Trophoblast cell (in vitro differentiated cells and primary cell): ENCODE measurements at regions not wholly inside any gene's neighbourhood (a gene's known extent, or its start where the extent isn't known, plus 50 kb on each side); places are given as distances from the start of the nearest gene placed in this dataset.

ENCODE experiments used
- DNase-seq, 2 donors: peaks; one replicate each; pipeline ENCODE4 v3.0.0-alpha.2; 2016
- H2AFZ ChIP-seq: 2 replicates; pipeline ENCODE4 v1.6.1; 2013; ENCODE audit warnings: low read length, moderate library complexity, mild to moderate bottlenecking; ENCODE audit not compliant: insufficient read depth, poor library complexity
- H2AK5ac ChIP-seq: 2 replicates; pipeline ENCODE4 v1.6.1; 2013; ENCODE audit warnings: mild to moderate bottlenecking, low read length
- H2BK120ac ChIP-seq: 2 replicates; pipeline ENCODE4 v1.6.1; 2013; ENCODE audit warnings: low read length, mild to moderate bottlenecking, moderate library complexity; ENCODE audit not compliant: insufficient read depth, poor library complexity
- H2BK12ac ChIP-seq: 2 replicates; pipeline ENCODE4 v1.6.1; 2013; ENCODE audit warnings: mild to moderate bottlenecking, low read length, moderate library complexity
- H2BK5ac ChIP-seq: 2 replicates; pipeline ENCODE4 v1.6.1; 2013; ENCODE audit warnings: low read length, low read depth, moderate library complexity, mild to moderate bottlenecking; ENCODE audit not compliant: poor library complexity
- H3K14ac ChIP-seq: 2 replicates; pipeline ENCODE4 v1.6.1; 2013; ENCODE audit warnings: mild to moderate bottlenecking, low read length
- H3K18ac ChIP-seq: 2 replicates; pipeline ENCODE4 v1.6.1; 2013; ENCODE audit warnings: mild to moderate bottlenecking, low read length
- H3K23ac ChIP-seq: 2 replicates; pipeline ENCODE4 v1.6.1; 2013; ENCODE audit warnings: low read length
- H3K27ac ChIP-seq: 2 replicates; pipeline ENCODE4 v1.5.1; 2013; ENCODE audit warnings: low read depth, mild to moderate bottlenecking, inconsistent platforms, low read length, moderate library complexity
- H3K27me3 ChIP-seq: 2 replicates; pipeline ENCODE4 v1.6.1; 2013; ENCODE audit warnings: inconsistent platforms, mild to moderate bottlenecking, low read length, moderate library complexity; ENCODE audit not compliant: insufficient read depth
- H3K36me3 ChIP-seq, 2 experiments: 1 replicate in 1 of 2; 2 replicates in 1 of 2; pipeline ENCODE4 v1.6.1; 2013; ENCODE audit warnings: low read length in 2 of 2, mild to moderate bottlenecking in 2 of 2, moderate library complexity in 1 of 2; ENCODE audit not compliant: insufficient read depth in 2 of 2, control insufficient read depth in 1 of 2
- H3K4ac ChIP-seq: 2 replicates; pipeline ENCODE4 v1.6.1; 2013; ENCODE audit warnings: low read depth, mild to moderate bottlenecking, low read length, moderate library complexity
- H3K4me1 ChIP-seq, 2 experiments: 1 replicate in 1 of 2; 2 replicates in 1 of 2; pipeline ENCODE4 v1.6.1; 2013; ENCODE audit warnings: low read length in 2 of 2, mild to moderate bottlenecking in 2 of 2, moderate library complexity in 1 of 2; ENCODE audit not compliant: insufficient read depth in 2 of 2, control insufficient read depth in 1 of 2
- H3K4me2 ChIP-seq: 2 replicates; pipeline ENCODE4 v1.6.1; 2013; ENCODE audit warnings: inconsistent platforms, mild to moderate bottlenecking, low read length, moderate library complexity
- H3K4me3 ChIP-seq: 2 replicates; pipeline ENCODE4 v1.5.1; 2013; ENCODE audit warnings: mild to moderate bottlenecking, low read depth, low read length, inconsistent platforms
- H3K79me1 ChIP-seq: one replicate; pipeline ENCODE4 v1.6.1; 2013; ENCODE audit warnings: low read length
- H3K79me2 ChIP-seq: 2 replicates; pipeline ENCODE4 v1.6.1; 2013; ENCODE audit warnings: low read length, mild to moderate bottlenecking; ENCODE audit not compliant: control insufficient read depth, insufficient read depth, poor library complexity
- H3K9ac ChIP-seq: 2 replicates; pipeline ENCODE4 v1.6.1; 2013; ENCODE audit warnings: mild to moderate bottlenecking, low read length
- H3K9me3 ChIP-seq: 2 replicates; pipeline ENCODE4 v1.6.1; 2013; ENCODE audit warnings: low read depth, mild to moderate bottlenecking, control low read depth, inconsistent platforms, low read length; ENCODE audit not compliant: insufficient read depth
- H4K12ac ChIP-seq: 2 replicates; pipeline ENCODE4 v1.6.1; 2013; ENCODE audit warnings: low read depth, mild to moderate bottlenecking, low read length, moderate library complexity
- H4K8ac ChIP-seq: 2 replicates; pipeline ENCODE4 v1.6.1; 2013; ENCODE audit warnings: low read depth, mild to moderate bottlenecking, low read length, moderate library complexity
- H4K91ac ChIP-seq: one replicate; pipeline ENCODE4 v1.6.1; 2013; ENCODE audit warnings: low read depth, mild to moderate bottlenecking, low read length, moderate library complexity
- WGBS: extraction: QIAGEN DNeasy Blood & Tissue Kit; methylation state at CpG from one replicate; pipeline ENCODE4 v1.1.7; 2013; ENCODE audit warnings: missing lambda C conversion rate; ENCODE audit not compliant: insufficient read length, insufficient coverage; ENCODE audit errors: extremely low coverage; 5-methylcytosine and 5-hydroxymethylcytosine counted together

DNA sequence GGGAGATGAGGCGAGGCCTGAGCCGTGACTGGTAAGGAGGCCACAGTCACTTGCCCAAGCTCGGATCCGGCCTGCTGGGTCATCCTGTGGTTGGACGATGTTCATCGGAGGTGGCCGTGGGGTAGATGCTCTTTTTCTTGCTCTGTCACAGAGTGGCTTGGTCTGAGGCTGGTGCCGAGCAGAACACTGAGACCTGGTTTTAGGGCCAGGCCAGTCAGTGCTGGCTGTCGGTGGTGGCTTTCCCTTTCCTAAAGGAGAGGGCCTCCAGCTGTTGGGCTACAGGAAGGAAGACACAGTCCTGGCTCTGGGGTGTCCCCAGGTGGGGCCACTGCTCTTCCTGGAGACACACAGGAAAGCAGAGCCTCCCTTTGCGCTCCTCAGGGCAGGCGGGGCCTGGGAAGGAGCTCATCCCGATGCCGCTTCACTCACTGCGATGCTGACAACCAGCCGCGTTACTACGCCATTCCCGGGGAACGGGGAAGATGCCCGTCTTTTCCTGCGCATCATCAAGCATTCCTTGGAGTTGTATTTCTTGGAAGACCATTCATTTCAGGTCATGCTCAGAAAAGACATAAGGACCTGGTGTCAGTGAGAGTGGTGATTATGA is 254.8 kb upstream of the IRX4 start:
- Histone ChIP-seq H4K12ac (no peak overlapping the region), H3K36me3 (no peaks in the 10 kb centered on the region), H3K79me1 (no peaks in the 10 kb centered on the region), H3K79me2 (no peaks in the 10 kb centered on the region), H3K9ac (no peak overlapping the region), H2AK5ac (no peak overlapping the region), H3K27me3 (no peaks in the 10 kb centered on the region), H2BK12ac (no peak overlapping the region), H3K4me3 (no peak overlapping the region), H4K8ac (no peak overlapping the region), H3K4ac (no peak overlapping the region), H2BK120ac (no peak overlapping the region), H3K18ac (no peak overlapping the region), H3K4me1 (no peaks in the 10 kb centered on the region), H3K14ac (no peak overlapping the region), H3K4me2 (no peak overlapping the region), H3K23ac (no peak overlapping the region), H2BK5ac (no peak overlapping the region), H3K27ac (no peak overlapping the region), H3K9me3 (peaks cover 5% of the 10 kb centered on the region), H4K91ac (no peak overlapping the region), H2AFZ (no peak overlapping the region)
- DNase-seq = no peak
- no CpG with 5 or more reads among the region's 21 CpGs for WGBS

DNA sequence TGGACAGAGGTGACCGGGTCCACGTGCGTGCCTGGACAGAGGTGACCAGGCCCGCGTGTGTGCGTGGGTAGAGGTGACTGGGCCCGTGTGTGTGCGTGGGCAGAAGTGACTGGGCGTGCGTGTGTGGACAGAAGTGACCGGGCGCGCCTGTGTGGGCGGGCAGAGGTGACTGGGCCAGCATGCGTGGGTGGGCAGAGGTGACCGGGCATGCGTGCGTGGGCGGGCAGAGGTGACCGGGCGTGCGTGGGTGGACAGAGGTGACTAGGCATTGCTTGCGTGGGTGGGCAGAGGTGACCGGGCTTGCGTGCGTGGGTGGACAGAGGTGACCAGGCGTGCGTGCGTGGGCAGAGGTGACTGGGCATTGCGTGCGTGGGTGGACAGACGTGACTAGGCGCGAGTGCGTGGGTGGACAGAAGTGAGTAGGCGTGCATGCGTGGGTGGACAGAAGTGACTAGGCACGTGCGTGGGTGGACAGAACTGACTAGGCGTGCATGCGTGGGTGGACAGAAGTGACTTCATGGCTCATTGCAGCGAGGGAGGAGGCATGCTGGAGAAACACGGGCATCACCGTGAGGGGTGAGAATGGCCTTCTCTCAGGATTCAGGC is 254.1 kb upstream of the IRX4 start:
- no peaks in the 10 kb centered on the region for H3K4me1 ChIP-seq
- H3K4me3 ChIP-seq = peak overlapping the region; percentile 55
- H3K36me3 ChIP-seq = no peaks in the 10 kb centered on the region
- no peak overlapping the region for H3K9ac ChIP-seq
- H2BK5ac ChIP-seq = no peak overlapping the region
- no peak overlapping the region for H3K18ac ChIP-seq
- H2BK12ac ChIP-seq = no peak overlapping the region
- no peak overlapping the region for H4K12ac ChIP-seq
- no peak for DNase-seq
- no CpG with 5 or more reads among the region's 44 CpGs for WGBS
- peak overlapping the region; percentile 64 for H3K23ac ChIP-seq
- peaks cover 5% of the 10 kb centered on the region for H3K9me3 ChIP-seq
- H2AK5ac ChIP-seq = no peak overlapping the region
- H3K4ac ChIP-seq = no peak overlapping the region
- H3K27me3 ChIP-seq = no peaks in the 10 kb centered on the region
- H2AFZ ChIP-seq = no peak overlapping the region
- no peak overlapping the region for H3K27ac ChIP-seq
- no peak overlapping the region for H4K8ac ChIP-seq
- no peaks in the 10 kb centered on the region for H3K79me2 ChIP-seq
- no peak overlapping the region for H4K91ac ChIP-seq
- no peak overlapping the region for H3K4me2 ChIP-seq
- no peak overlapping the region for H2BK120ac ChIP-seq
- no peak overlapping the region for H3K14ac ChIP-seq
- no peaks in the 10 kb centered on the region for H3K79me1 ChIP-seq

DNA sequence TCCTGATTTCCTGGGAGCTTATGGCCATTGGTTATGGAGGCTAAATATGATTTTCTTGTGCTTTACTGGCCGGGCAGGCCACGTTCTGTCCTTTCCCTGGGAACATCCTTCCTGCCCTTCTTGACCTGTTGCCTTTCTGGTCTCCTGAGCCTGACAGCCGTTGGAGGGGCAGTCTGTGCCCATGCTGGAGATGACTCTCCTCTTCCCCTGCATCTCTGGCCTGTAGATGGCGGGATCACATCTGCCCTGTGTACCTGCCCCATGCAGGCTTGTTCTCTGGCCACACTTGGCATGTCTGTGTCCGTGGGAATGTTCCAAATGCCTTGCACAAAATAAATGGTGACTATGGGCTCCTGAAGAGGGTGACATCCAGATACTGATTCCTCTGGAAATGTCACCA is 253.1 kb upstream of the IRX4 start:
- Histone ChIP-seq H2BK12ac (no peak overlapping the region), H2AFZ (no peak overlapping the region), H3K4me3 (no peak overlapping the region), H3K4ac (no peak overlapping the region), H2BK120ac (no peak overlapping the region), H2BK5ac (no peak overlapping the region), H3K4me2 (no peak overlapping the region), H3K79me1 (no peaks in the 10 kb centered on the region), H3K9me3 (peaks cover 5% of the 10 kb centered on the region), H3K36me3 (no peaks in the 10 kb centered on the region), H3K14ac (no peak overlapping the region), H3K27ac (no peak overlapping the region), H4K8ac (no peak overlapping the region), H4K91ac (no peak overlapping the region), H2AK5ac (no peak overlapping the region), H3K4me1 (no peaks in the 10 kb centered on the region), H4K12ac (no peak overlapping the region), H3K18ac (no peak overlapping the region), H3K79me2 (no peaks in the 10 kb centered on the region), H3K23ac (no peak overlapping the region), H3K27me3 (no peaks in the 10 kb centered on the region), H3K9ac (no peak overlapping the region)
- no CpG with 5 or more reads among the region's 5 CpGs for WGBS
- no peak for DNase-seq

DNA sequence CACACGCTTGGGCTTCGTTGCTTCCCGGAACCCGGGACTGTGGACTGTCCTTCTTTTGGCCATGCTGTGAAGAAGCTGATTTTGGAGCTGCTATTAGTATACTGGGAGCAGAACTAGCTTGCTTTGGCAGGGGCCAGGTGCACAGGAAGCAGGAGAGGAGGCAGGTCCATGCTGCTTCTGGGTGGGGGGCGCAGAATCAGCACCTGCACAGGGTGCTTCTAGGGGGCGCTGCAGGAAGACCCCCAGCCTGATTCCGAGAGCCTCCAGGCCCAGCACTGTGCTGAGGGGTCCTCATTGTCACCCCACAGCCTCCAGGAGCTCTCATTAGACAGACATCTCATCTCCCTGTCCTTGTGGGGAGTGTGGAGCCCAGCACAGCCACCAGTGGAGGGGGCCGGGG is 252.6 kb upstream of the IRX4 start:
- Histone ChIP-seq H3K27me3 (no peaks in the 10 kb centered on the region), H3K18ac (no peak overlapping the region), H3K27ac (no peak overlapping the region), H2AFZ (no peak overlapping the region), H3K4ac (no peak overlapping the region), H2BK5ac (no peak overlapping the region), H2AK5ac (no peak overlapping the region), H3K4me2 (no peak overlapping the region), H3K9me3 (peaks cover 5% of the 10 kb centered on the region), H3K4me3 (no peak overlapping the region), H3K79me2 (no peaks in the 10 kb centered on the region), H3K79me1 (no peaks in the 10 kb centered on the region), H3K36me3 (no peaks in the 10 kb centered on the region), H4K91ac (no peak overlapping the region), H3K9ac (no peak overlapping the region), H2BK12ac (no peak overlapping the region), H3K14ac (no peak overlapping the region), H4K12ac (no peak overlapping the region), H3K4me1 (no peaks in the 10 kb centered on the region), H3K23ac (no peak overlapping the region), H2BK120ac (no peak overlapping the region), H4K8ac (no peak overlapping the region)
- DNase-seq = no peak
- WGBS = no CpG with 5 or more reads among the region's 8 CpGs
